ENCODE measurements at regions not wholly inside any gene's neighbourhood (a gene's known extent, or its start where the extent isn't known, plus 50 kb on each side); places are given as distances from the start of the nearest gene placed in this dataset.

DNA sequence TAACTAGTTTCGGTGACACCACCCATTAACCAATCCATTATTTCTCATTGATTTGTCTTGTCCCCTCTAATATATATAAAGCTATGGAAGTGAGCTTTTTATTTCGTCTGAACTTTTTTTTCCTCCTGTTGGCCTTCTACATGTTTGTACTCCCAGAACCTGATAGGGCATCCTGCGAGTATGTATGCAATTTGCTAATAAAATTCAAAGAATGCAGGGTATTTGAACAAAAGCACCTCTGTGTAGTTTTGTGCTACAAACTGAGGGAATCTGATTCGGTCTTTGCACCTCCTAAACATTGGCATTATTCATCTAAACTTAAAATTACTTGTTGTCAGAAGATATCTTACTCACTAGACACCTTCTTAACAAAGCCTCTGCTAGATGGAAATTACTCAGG, 242.9 kb upstream of the TMEFF2 start:
- H3K4me1 ChIP-seq (ENCODE audit: insufficient read depth, poor library complexity, severe bottlenecking) = no peaks in the 10 kb centered on the region

DNA sequence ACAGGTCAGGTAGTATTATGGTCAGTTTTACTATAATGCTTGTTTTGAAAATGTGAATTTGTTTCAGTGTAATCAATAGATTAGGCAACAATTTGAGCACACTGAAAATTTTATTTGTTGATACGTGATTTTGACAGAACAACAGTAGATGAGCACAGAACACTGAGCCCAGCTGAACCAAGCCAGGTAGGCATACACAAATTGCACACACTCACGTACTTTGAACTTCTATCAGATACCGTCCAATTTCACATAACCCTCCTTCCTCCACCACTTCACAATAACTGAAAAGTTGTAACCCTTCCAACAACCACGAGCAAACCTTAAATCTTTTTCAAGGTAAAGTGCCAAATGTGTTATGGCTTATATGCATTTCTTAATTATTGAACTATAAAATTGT, 229.5 kb upstream of the TMEFF2 start:
- no peak for DNase-seq (ENCODE audit: low spot score)
- Histone ChIP-seq H3K4me3 (ENCODE audit: severe bottlenecking) (no peak overlapping the region), H3K9me3 (ENCODE audit: severe bottlenecking) (no peaks in the 10 kb centered on the region), H3K4me1 (ENCODE audit: insufficient read depth, poor library complexity, severe bottlenecking) (no peaks in the 10 kb centered on the region), H3K36me3 (ENCODE audit: low read depth) (no peaks in the 10 kb centered on the region), H3K27me3 (ENCODE audit: insufficient read depth, poor library complexity, severe bottlenecking) (no peaks in the 10 kb centered on the region), H3K27ac (ENCODE audit: poor library complexity, severe bottlenecking) (no peak overlapping the region)
- no peak for ATAC-seq (ENCODE audit: low read depth)
- TF ChIP-seq, protein P1, sequence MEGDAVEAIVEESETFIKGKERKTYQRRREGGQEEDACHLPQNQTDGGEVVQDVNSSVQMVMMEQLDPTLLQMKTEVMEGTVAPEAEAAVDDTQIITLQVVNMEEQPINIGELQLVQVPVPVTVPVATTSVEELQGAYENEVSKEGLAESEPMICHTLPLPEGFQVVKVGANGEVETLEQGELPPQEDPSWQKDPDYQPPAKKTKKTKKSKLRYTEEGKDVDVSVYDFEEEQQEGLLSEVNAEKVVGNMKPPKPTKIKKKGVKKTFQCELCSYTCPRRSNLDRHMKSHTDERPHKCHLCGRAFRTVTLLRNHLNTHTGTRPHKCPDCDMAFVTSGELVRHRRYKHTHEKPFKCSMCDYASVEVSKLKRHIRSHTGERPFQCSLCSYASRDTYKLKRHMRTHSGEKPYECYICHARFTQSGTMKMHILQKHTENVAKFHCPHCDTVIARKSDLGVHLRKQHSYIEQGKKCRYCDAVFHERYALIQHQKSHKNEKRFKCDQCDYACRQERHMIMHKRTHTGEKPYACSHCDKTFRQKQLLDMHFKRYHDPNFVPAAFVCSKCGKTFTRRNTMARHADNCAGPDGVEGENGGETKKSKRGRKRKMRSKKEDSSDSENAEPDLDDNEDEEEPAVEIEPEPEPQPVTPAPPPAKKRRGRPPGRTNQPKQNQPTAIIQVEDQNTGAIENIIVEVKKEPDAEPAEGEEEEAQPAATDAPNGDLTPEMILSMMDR (IDR thresholded peaks at IDR 0.05; ENCODE audit: poor library complexity, severe bottlenecking) = no peak

More for the DNA sequence above, 242.9 kb upstream of the TMEFF2 start:
- DNase-seq (ENCODE audit: low spot score) = no peak
- Histone ChIP-seq H3K4me3 (ENCODE audit: severe bottlenecking) (no peak overlapping the region), H3K9me3 (ENCODE audit: severe bottlenecking) (no peaks in the 10 kb centered on the region), H3K27me3 (ENCODE audit: insufficient read depth, poor library complexity, severe bottlenecking) (no peaks in the 10 kb centered on the region), H3K36me3 (ENCODE audit: low read depth) (no peaks in the 10 kb centered on the region), H3K27ac (ENCODE audit: poor library complexity, severe bottlenecking) (no peak overlapping the region)
- no peak for ATAC-seq (ENCODE audit: low read depth)
- TF ChIP-seq, protein P1 (IDR thresholded peaks at IDR 0.05; ENCODE audit: poor library complexity, severe bottlenecking) = no peak

DNA sequence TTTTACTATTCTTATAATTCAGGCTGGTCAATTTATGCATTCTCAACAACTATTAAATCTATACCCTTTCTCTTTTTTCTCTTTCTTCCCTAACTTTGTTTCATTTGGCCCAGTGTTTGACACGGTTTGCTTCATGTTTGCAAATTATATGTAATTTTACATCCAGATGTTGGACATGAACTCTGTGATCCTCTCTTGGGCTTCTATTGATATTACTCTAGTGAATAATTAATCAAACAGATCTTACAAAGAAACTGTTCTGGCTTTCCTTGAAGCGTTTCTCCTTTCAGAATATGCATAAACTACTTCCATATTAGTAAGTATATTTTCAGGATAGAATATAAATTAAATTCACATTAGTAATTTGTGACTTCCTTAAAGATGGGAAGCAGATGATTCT, 225.1 kb upstream of the TMEFF2 start:
- TF ChIP-seq, protein P1 (IDR thresholded peaks at IDR 0.05; ENCODE audit: poor library complexity, severe bottlenecking) = no peak

DNA sequence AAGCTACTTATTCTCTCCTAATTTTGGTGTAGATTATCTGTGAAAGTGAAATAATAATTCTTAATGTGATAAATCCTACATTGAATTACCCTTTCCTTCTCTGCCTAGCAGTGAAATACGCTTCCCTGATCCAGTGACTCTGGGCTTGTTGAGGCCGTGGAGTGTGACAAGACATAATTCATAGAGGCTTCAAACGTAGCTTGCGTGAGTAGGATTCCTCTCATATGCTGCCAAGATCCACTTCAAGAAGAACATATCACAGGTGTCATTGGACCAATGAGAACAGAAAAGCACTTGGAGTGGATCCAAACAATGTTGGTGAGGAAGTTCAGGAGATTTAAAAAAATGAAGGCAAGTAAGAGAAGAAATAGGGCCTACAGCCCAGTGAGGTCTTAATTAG, 221.3 kb upstream of the TMEFF2 start:
- DNase-seq (ENCODE audit: low spot score) = no peak
- Histone ChIP-seq H3K27me3 (ENCODE audit: insufficient read depth, poor library complexity, severe bottlenecking) (no peaks in the 10 kb centered on the region), H3K4me1 (ENCODE audit: insufficient read depth, poor library complexity, severe bottlenecking) (no peaks in the 10 kb centered on the region), H3K27ac (ENCODE audit: poor library complexity, severe bottlenecking) (no peak overlapping the region), H3K9me3 (ENCODE audit: severe bottlenecking) (no peaks in the 10 kb centered on the region), H3K36me3 (ENCODE audit: low read depth) (no peaks in the 10 kb centered on the region), H3K4me3 (ENCODE audit: severe bottlenecking) (no peak overlapping the region)
- ATAC-seq (ENCODE audit: low read depth) = no peak
- TF ChIP-seq, protein P1 (IDR thresholded peaks at IDR 0.05; ENCODE audit: poor library complexity, severe bottlenecking) = no peak

More for the DNA sequence above, 225.1 kb upstream of the TMEFF2 start:
- Histone ChIP-seq H3K4me1 (ENCODE audit: insufficient read depth, poor library complexity, severe bottlenecking) (no peaks in the 10 kb centered on the region), H3K36me3 (ENCODE audit: low read depth) (no peaks in the 10 kb centered on the region), H3K4me3 (ENCODE audit: severe bottlenecking) (no peak overlapping the region), H3K27ac (ENCODE audit: poor library complexity, severe bottlenecking) (no peak overlapping the region), H3K9me3 (ENCODE audit: severe bottlenecking) (no peaks in the 10 kb centered on the region), H3K27me3 (ENCODE audit: insufficient read depth, poor library complexity, severe bottlenecking) (no peaks in the 10 kb centered on the region)
- no peak for DNase-seq (ENCODE audit: low spot score)
- ATAC-seq (ENCODE audit: low read depth) = no peak

DNA sequence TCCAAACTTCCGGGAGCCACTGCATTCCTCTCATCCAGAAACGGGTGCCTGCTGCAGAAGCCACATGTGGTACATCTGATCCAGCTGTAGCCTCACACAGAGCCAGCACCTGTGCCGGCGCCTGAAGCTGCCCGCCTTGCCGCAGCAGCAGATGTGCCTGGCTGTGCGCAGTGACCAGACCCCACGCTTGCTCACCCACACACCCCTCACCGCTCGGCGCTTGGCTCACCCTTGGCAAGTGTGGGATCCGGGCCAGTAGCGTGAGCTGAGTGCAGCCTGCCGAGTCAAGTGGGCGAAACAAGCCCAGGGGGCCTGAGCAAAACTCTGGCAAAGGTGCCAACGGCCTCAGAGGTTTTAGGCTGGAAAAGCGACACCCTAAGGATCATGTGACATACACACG, 220.1 kb upstream of the TMEFF2 start:
- TF ChIP-seq, protein P1 (IDR thresholded peaks at IDR 0.05; ENCODE audit: poor library complexity, severe bottlenecking) = no peak
- no peaks in the 10 kb centered on the region for H3K36me3 ChIP-seq (ENCODE audit: low read depth)
- H3K4me1 ChIP-seq (ENCODE audit: insufficient read depth, poor library complexity, severe bottlenecking) = no peaks in the 10 kb centered on the region
- DNase-seq (ENCODE audit: low spot score) (no peak), ATAC-seq (ENCODE audit: low read depth) (no peak)
- no peak overlapping the region for H3K4me3 ChIP-seq (ENCODE audit: severe bottlenecking)
- no peaks in the 10 kb centered on the region for H3K27me3 ChIP-seq (ENCODE audit: insufficient read depth, poor library complexity, severe bottlenecking)
- no peaks in the 10 kb centered on the region for H3K9me3 ChIP-seq (ENCODE audit: severe bottlenecking)
- no peak overlapping the region for H3K27ac ChIP-seq (ENCODE audit: poor library complexity, severe bottlenecking)
